PFSK-1 (cell line): ENCODE measurements at regions not wholly inside any gene's neighbourhood (a gene's known extent, or its start where the extent isn't known, plus 50 kb on each side); places are given as distances from the start of the nearest gene placed in this dataset.

Experiments
- FOXP2 ChIP-seq: optimal IDR thresholded peaks from 2 replicates; pipeline ENCODE3; 2011; ENCODE audit warnings: borderline replicate concordance, control low read depth, inconsistent platforms; ENCODE audit not compliant: insufficient read depth; ENCODE audit errors: extremely low read length, extremely low read depth
- POLR2AphosphoS5 ChIP-seq: IDR thresholded peaks from 2 replicates; pipeline ENCODE4 v1.6.1; 2012; ENCODE audit warnings: low read depth, mild to moderate bottlenecking, control low read depth, low read length, moderate library complexity
- SIN3A ChIP-seq: IDR thresholded peaks from 2 replicates; pipeline ENCODE4 v1.6.1; 2012; ENCODE audit warnings: mild to moderate bottlenecking, low read length, moderate library complexity, borderline replicate concordance; ENCODE audit not compliant: insufficient read depth
- TAF1 ChIP-seq: IDR thresholded peaks from 2 replicates; pipeline ENCODE4 v1.6.1; 2012; ENCODE audit warnings: low read length, control low read depth, borderline replicate concordance; ENCODE audit not compliant: insufficient read depth
- TF ChIP-seq, protein P1 (sequence below), 2 experiments: IDR thresholded peaks; 2 replicates each; pipeline versions ENCODE4 v1.6.1 to v1.8.0; 2011 to 2012; ENCODE audit warnings: low read depth in 2 of 2, low read length in 2 of 2, control low read depth in 1 of 2, inconsistent platforms in 1 of 2, mild to moderate bottlenecking in 1 of 2, moderate library complexity in 1 of 2; ENCODE audit not compliant: insufficient read depth in 1 of 2

DNA sequence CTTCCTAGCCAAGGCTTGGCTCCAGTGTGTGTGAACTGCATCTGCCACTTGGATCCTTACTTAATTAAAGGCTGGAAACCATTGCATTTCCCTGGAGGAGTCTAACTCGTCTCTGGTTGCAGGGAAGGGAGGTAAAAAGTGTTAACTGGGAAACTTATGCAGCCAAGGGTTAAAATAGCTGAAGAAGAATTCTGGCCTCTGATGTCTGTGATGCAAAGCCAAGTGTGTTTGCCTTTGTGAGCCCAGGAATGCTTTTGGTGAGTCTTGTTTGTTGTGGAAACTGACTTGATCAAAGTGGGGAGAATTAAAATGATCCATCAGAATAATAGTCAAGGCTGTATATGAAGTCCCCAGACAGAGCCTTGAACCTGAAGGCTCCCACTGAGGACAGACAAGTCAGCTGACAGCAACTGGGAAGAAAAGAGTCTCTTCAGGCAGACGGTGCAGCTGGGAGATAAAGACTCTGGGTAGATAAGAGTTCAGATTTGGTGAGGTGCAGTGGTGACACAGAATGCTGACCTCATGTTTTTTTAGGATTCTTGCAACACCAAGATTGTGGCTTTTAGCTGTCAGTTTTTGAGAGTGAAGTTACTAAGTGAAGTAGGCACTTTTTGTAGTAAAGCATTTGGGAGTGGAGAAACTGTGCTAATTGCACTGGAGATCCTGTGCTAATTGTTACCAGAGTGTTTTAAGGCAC, 59.5 kb upstream of the WLS start:
- TF ChIP-seq FOXP2 (no peak), TAF1 (no peak), POLR2AphosphoS5 (no peak), SIN3A (no peak)
- TF ChIP-seq, protein P1, sequence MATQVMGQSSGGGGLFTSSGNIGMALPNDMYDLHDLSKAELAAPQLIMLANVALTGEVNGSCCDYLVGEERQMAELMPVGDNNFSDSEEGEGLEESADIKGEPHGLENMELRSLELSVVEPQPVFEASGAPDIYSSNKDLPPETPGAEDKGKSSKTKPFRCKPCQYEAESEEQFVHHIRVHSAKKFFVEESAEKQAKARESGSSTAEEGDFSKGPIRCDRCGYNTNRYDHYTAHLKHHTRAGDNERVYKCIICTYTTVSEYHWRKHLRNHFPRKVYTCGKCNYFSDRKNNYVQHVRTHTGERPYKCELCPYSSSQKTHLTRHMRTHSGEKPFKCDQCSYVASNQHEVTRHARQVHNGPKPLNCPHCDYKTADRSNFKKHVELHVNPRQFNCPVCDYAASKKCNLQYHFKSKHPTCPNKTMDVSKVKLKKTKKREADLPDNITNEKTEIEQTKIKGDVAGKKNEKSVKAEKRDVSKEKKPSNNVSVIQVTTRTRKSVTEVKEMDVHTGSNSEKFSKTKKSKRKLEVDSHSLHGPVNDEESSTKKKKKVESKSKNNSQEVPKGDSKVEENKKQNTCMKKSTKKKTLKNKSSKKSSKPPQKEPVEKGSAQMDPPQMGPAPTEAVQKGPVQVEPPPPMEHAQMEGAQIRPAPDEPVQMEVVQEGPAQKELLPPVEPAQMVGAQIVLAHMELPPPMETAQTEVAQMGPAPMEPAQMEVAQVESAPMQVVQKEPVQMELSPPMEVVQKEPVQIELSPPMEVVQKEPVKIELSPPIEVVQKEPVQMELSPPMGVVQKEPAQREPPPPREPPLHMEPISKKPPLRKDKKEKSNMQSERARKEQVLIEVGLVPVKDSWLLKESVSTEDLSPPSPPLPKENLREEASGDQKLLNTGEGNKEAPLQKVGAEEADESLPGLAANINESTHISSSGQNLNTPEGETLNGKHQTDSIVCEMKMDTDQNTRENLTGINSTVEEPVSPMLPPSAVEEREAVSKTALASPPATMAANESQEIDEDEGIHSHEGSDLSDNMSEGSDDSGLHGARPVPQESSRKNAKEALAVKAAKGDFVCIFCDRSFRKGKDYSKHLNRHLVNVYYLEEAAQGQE (IDR thresholded peaks at IDR 0.05; ENCODE audit: insufficient read depth in 1 of 2, low read depth in 2 of 2, low read length in 2 of 2) = no peak

DNA sequence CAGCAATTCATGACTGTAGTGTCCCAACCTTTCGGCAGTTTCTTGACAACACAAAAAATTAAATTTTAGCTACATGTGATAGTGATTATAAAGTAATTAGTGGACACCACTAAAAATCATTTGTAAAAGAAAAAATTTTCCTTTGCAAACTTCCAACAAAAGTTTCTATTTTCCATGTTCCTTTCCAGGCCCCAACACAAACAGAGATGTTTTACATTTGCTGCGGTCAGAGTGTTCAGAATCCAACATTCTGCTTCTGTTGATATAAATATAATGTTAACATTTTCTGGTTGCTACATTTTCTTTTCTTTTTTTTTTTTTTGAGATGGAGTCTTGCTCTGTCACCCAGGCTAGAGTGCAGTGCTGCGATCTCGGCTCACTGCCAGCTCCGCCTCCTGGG, 54.9 kb upstream of the WLS start:
- TF ChIP-seq POLR2AphosphoS5 = no peak
- TF ChIP-seq, protein P1 (IDR thresholded peaks at IDR 0.05; ENCODE audit: insufficient read depth in 1 of 2, low read depth in 2 of 2, low read length in 2 of 2) = no peak
- TF ChIP-seq FOXP2 = no peak
- TF ChIP-seq SIN3A = no peak
- no peak for TF ChIP-seq TAF1

DNA sequence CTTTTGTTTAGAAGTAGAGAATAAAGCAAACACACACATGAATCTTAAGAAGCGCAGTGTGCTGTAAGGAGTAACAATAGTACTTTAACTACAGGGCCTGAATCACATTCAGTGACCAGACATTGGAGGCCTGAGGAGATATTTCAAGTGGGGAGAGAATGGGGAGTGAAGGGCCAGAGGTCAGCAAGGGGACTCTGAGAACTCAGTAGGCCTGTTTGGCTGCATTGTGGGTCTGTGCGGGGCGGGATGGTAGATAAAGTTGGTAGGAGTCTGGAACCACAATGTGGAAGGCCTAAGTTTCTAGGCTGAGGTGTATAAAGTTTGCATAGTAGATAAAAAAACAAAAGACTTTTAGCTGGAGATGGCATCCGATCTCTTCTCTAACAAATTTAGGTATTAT, 52.7 kb upstream of the WLS start:
- TF ChIP-seq SIN3A (no peak), TAF1 (no peak), FOXP2 (no peak), POLR2AphosphoS5 (no peak)
- TF ChIP-seq, protein P1 (IDR thresholded peaks at IDR 0.05; ENCODE audit: insufficient read depth in 1 of 2, low read depth in 2 of 2, low read length in 2 of 2) = no peak

DNA sequence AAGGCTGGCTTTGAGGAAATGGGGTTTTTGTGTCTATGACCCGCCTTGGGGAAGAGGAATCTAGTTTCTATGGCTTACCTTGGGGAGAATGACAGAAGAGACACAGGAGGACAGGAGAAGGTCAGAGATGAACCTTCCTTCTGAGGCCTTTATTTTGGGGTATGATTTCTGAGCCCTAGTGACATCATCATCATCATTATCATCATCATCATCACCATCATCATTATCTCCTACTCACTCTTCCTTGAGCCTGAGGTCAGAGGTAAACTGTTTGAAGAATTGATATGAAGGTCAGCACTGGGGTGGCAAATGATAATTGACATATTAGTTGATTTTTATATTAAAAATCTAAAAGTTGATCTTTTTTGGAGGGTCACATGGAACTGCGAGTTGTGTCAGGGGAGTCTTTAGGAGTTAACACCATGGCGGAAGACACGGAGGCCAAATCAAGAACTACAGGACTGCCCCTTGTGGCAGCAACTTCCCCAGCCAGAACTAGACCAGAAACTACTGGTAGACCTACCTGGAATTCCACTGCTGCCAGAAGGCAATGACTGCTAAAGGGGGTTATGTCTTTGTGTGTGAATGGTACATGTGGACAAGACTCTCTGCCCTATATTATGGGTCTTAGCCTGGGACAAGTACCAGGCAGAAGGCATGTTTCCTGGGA, 49.8 kb upstream of the WLS start:
- TF ChIP-seq POLR2AphosphoS5 = no peak
- TF ChIP-seq TAF1 = no peak
- TF ChIP-seq SIN3A = no peak
- no peak for TF ChIP-seq FOXP2
